Bronchial epithelial cell (primary cell): ENCODE measurements at regions not wholly inside any gene's neighbourhood (a gene's known extent, or its start where the extent isn't known, plus 50 kb on each side); places are given as distances from the start of the nearest gene placed in this dataset.

ENCODE experiments used
- DNase-seq: peaks from one replicate; pipeline ENCODE4 v3.0.0-alpha.2; 2010; ENCODE audit warnings: low read depth
- FAIRE-seq: peaks from 2 replicates; lab custom pipeline; 2011; peaks lifted over from hg19 to GRCh38; lab: Jason Lieb, UNC
- H3K27me3 ChIP-seq: 2 replicates; pipeline ENCODE4 v1.5.1; 2011; ENCODE audit warnings: low read length; ENCODE audit not compliant: control insufficient read depth, insufficient read depth
- H3K36me3 ChIP-seq: 2 replicates; pipeline ENCODE4 v1.5.1; 2011; ENCODE audit warnings: low read length; ENCODE audit not compliant: control insufficient read depth, insufficient read depth
- H3K4me3 ChIP-seq: 2 replicates; pipeline ENCODE4 v1.5.1; 2011; ENCODE audit warnings: mild to moderate bottlenecking, low read depth, low read length, control low read depth
- TF ChIP-seq, protein P1 (sequence below): IDR thresholded peaks from 2 replicates; pipeline ENCODE4 v1.5.1; 2011; ENCODE audit warnings: mild to moderate bottlenecking, moderate library complexity, low read length, control low read depth, inconsistent platforms; ENCODE audit not compliant: insufficient read depth, severe bottlenecking

DNA sequence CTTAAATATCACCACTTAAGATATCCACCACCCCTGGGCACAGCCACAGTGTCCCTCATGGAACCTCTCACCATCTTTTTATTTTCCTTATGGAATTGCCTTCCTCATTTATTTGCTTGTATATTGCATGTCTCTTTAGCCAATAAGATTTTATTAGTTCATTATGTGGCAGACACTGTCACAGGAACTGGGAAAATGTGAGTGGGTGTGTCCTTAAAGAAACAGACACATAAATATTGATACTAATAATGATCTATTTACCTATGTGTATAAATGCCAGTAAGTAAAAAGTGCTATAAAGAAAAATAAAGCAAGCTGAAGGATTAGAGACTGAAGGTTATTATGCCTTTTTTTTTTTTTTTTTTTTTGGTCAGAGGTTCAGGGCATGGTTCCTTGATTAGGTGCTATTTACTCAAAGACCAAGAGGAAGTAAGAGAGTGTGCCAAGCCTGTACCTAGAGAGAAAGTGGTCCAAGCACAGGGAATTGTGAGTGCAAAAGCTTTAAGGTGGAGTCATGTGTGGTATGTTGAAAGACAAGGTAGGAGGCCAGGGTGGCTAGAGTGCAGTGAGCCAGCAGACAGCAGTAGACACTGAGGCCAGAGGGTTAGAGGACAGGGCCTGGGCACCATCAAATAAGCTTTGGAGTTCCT, 589.0 kb downstream of the USP25 start:
- DNase-seq = no peak
- TF ChIP-seq, protein P1, sequence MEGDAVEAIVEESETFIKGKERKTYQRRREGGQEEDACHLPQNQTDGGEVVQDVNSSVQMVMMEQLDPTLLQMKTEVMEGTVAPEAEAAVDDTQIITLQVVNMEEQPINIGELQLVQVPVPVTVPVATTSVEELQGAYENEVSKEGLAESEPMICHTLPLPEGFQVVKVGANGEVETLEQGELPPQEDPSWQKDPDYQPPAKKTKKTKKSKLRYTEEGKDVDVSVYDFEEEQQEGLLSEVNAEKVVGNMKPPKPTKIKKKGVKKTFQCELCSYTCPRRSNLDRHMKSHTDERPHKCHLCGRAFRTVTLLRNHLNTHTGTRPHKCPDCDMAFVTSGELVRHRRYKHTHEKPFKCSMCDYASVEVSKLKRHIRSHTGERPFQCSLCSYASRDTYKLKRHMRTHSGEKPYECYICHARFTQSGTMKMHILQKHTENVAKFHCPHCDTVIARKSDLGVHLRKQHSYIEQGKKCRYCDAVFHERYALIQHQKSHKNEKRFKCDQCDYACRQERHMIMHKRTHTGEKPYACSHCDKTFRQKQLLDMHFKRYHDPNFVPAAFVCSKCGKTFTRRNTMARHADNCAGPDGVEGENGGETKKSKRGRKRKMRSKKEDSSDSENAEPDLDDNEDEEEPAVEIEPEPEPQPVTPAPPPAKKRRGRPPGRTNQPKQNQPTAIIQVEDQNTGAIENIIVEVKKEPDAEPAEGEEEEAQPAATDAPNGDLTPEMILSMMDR = no peak
- Histone ChIP-seq H3K4me3 (no peak overlapping the region), H3K27me3 (no peaks in the 10 kb centered on the region), H3K36me3 (no peaks in the 10 kb centered on the region)
- no peak for FAIRE-seq

- FAIRE-seq = no peak
- Histone ChIP-seq H3K36me3 (no peaks in the 10 kb centered on the region), H3K27me3 (no peaks in the 10 kb centered on the region), H3K4me3 (no peak overlapping the region)
- TF ChIP-seq, protein P1 = no peak
- no peak for DNase-seq
These were observed 590.3 kb downstream of the USP25 start for GRCh38 chr21:16320110-16320509.

DNA sequence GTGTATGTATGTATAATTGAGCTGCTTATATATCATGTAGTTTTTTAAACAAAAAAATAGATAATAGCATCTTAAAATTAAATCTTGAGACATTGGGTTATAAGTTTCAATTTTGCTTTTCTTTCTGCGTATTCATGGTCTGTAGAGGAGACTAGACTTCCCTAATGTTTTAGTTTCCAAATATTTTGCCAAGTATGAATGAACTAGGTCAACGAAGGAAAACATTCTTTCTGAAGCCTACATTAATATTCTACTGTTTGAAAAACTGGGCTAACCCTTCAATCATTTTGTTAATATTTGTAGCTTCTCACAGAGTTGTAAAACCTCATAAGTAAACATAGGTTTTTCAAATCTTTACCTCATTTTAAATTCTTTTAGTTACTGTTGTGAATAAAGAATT, 592.7 kb downstream of the USP25 start:
- H3K4me3 ChIP-seq = no peak overlapping the region
- no peak for FAIRE-seq
- no peaks in the 10 kb centered on the region for H3K36me3 ChIP-seq
- no peak for DNase-seq
- TF ChIP-seq, protein P1 = no peak
- no peaks in the 10 kb centered on the region for H3K27me3 ChIP-seq

- Histone ChIP-seq H3K36me3 (no peaks in the 10 kb centered on the region), H3K27me3 (no peaks in the 10 kb centered on the region), H3K4me3 (no peak overlapping the region)
- TF ChIP-seq, protein P1 = no peak
- no peak for DNase-seq
- FAIRE-seq = no peak
These were observed 593.8 kb downstream of the USP25 start for GRCh38 chr21:16323596-16323995.

DNA sequence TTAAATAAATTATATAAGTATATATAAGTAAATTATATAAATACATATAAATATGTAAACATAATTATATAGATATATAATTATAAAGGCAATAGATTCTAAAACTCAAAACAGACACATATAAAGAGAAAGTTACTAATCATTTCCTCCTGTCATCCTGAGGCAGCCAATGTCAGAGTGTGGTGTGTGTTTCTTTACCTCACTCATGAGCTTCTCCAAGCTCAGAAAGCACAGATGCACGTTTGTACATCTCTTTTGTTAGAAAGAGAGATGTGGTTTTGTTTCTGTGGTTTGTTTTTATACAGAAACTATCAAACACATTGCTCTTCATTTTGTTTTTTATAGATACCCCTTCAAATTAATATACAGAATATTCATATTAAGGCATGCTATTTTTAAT, 594.8 kb downstream of the USP25 start:
- no peaks in the 10 kb centered on the region for H3K27me3 ChIP-seq
- DNase-seq (no peak), FAIRE-seq (no peak)
- H3K4me3 ChIP-seq = no peak overlapping the region
- no peaks in the 10 kb centered on the region for H3K36me3 ChIP-seq
- TF ChIP-seq, protein P1 = no peak

- TF ChIP-seq, protein P1 = peak; percentile 58
- DNase-seq (peak; percentile 69), FAIRE-seq (no peak)
- H3K4me3 ChIP-seq = no peak overlapping the region
- no peaks in the 10 kb centered on the region for H3K27me3 ChIP-seq
- no peaks in the 10 kb centered on the region for H3K36me3 ChIP-seq
These were observed 600.5 kb downstream of the USP25 start for GRCh38 chr21:16330082-16330907.
